ENCODE measurements at regions not wholly inside any gene's neighbourhood (a gene's known extent, or its start where the extent isn't known, plus 50 kb on each side); places are given as distances from the start of the nearest gene placed in this dataset.

DNA sequence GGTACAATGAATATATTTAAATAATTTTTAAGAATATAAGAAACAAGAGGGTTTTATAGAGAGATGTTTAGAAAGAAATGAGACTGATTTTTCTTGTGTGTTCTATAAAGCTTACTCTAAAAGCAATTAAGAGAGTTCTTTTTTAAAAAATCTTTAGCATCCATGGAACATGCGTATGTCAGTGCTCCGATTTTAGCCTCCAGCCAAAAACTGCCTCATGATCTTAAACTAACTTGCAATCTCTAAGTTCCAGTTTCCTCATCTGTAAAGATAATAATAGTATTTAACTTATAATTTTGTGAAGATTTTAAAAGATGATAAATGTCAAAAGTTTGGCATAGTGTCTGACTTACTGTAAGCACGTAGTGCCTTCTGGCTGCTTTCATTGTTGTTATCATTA lies 448.7 kb downstream of the EPHA4 start:
- TF ChIP-seq POLR2AphosphoS5 (IDR thresholded peaks at IDR 0.05) (no peak), POLR2A (IDR thresholded peaks at IDR 0.05) (no peak), EP300 (IDR thresholded peaks at IDR 0.05) (no peak)
- TF ChIP-seq, protein P1, sequence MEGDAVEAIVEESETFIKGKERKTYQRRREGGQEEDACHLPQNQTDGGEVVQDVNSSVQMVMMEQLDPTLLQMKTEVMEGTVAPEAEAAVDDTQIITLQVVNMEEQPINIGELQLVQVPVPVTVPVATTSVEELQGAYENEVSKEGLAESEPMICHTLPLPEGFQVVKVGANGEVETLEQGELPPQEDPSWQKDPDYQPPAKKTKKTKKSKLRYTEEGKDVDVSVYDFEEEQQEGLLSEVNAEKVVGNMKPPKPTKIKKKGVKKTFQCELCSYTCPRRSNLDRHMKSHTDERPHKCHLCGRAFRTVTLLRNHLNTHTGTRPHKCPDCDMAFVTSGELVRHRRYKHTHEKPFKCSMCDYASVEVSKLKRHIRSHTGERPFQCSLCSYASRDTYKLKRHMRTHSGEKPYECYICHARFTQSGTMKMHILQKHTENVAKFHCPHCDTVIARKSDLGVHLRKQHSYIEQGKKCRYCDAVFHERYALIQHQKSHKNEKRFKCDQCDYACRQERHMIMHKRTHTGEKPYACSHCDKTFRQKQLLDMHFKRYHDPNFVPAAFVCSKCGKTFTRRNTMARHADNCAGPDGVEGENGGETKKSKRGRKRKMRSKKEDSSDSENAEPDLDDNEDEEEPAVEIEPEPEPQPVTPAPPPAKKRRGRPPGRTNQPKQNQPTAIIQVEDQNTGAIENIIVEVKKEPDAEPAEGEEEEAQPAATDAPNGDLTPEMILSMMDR (IDR thresholded peaks at IDR 0.05) = no peak
